ENCODE measurements at regions not wholly inside any gene's neighbourhood (a gene's known extent, or its start where the extent isn't known, plus 50 kb on each side); places are given as distances from the start of the nearest gene placed in this dataset.

GRCh38 chr1:81209461-81209860 lies 591.3 kb upstream of the ADGRL2 start:
- DNase-seq, result no peak
- Histone ChIP-seq H3K4me3 (no peak overlapping the region), H3K36me3 (ENCODE audit: low read depth, missing control alignments) (no peaks in the 10 kb centered on the region), H3K9me3 (no peaks in the 10 kb centered on the region), H3K27ac (peak overlapping the region in 1 of 2 donors; percentile 38), H3K27me3 (no peaks in the 10 kb centered on the region), H3K4me1 (peaks cover 5% of the 10 kb centered on the region)
- intact Hi-C loops (cut with DNase I; ENCODE audit: low total_unique reads), result no loop called here
- TF ChIP-seq POLR2A (IDR thresholded peaks at IDR 0.05) (no peak), CTCF (IDR thresholded peaks at IDR 0.05) (no peak)
- WGBS, 2 donors, result 36 to 41% methylated on average over 1 of the region's 1 CpG

GRCh38 chr1:81208441-81208840 lies 592.3 kb upstream of the ADGRL2 start:
- H3K27ac ChIP-seq, result no peak overlapping the region
- 65 to 71% methylated on average over 7 to 13 of the region's 13 CpGs for WGBS, 2 donors
- no peak for DNase-seq
- H3K4me1 ChIP-seq, result peaks cover 5% of the 10 kb centered on the region
- no peak overlapping the region for H3K4me3 ChIP-seq
- intact Hi-C loops (cut with DNase I; ENCODE audit: low total_unique reads), result no loop called here
- no peaks in the 10 kb centered on the region for H3K27me3 ChIP-seq
- no peak for TF ChIP-seq POLR2A (IDR thresholded peaks at IDR 0.05)
- TF ChIP-seq CTCF (IDR thresholded peaks at IDR 0.05), result no peak
- H3K9me3 ChIP-seq, result no peaks in the 10 kb centered on the region
- H3K36me3 ChIP-seq (ENCODE audit: low read depth, missing control alignments), result no peaks in the 10 kb centered on the region

GRCh38 chr1:81205956-81206355 lies 594.8 kb upstream of the ADGRL2 start:
- Histone ChIP-seq H3K36me3 (ENCODE audit: low read depth, missing control alignments) (no peaks in the 10 kb centered on the region), H3K9me3 (no peaks in the 10 kb centered on the region), H3K4me1 (peaks cover 5% of the 10 kb centered on the region), H3K27me3 (no peaks in the 10 kb centered on the region), H3K27ac (no peak overlapping the region), H3K4me3 (no peak overlapping the region)
- DNase-seq, result no peak
- intact Hi-C loops (cut with DNase I; ENCODE audit: low total_unique reads), result no loop called here
- TF ChIP-seq CTCF (IDR thresholded peaks at IDR 0.05) (no peak), POLR2A (IDR thresholded peaks at IDR 0.05) (no peak)
- WGBS, 2 donors, result 30 to 37% methylated on average over 6 of the region's 6 CpGs

- intact Hi-C loops (cut with DNase I; ENCODE audit: low total_unique reads), result no loop called here
- H3K4me3 ChIP-seq, result no peak overlapping the region
- TF ChIP-seq POLR2A (IDR thresholded peaks at IDR 0.05), result no peak
- no peak for TF ChIP-seq CTCF (IDR thresholded peaks at IDR 0.05)
- DNase-seq, result no peak
- 94 to 100% methylated on average over 2 of the region's 2 CpGs for WGBS, 2 donors
- H3K4me1 ChIP-seq, result no peaks in the 10 kb centered on the region
- H3K36me3 ChIP-seq (ENCODE audit: low read depth, missing control alignments), result no peaks in the 10 kb centered on the region
- H3K9me3 ChIP-seq, result no peaks in the 10 kb centered on the region
- H3K27me3 ChIP-seq, result no peaks in the 10 kb centered on the region
- no peak overlapping the region for H3K27ac ChIP-seq
These were observed 599.0 kb upstream of the ADGRL2 start for GRCh38 chr1:81201779-81202178.

GRCh38 chr1:81197591-81197990 lies 603.1 kb upstream of the ADGRL2 start:
- H3K36me3 ChIP-seq (ENCODE audit: low read depth, missing control alignments), result no peaks in the 10 kb centered on the region
- WGBS, 2 donors, result 95 to 99% methylated on average over 3 of the region's 3 CpGs
- intact Hi-C loops (cut with DNase I; ENCODE audit: low total_unique reads), result no loop called here
- H3K4me1 ChIP-seq, result no peaks in the 10 kb centered on the region
- H3K4me3 ChIP-seq, result no peak overlapping the region
- H3K9me3 ChIP-seq, result no peaks in the 10 kb centered on the region
- no peaks in the 10 kb centered on the region for H3K27me3 ChIP-seq
- no peak overlapping the region for H3K27ac ChIP-seq
- no peak for DNase-seq
- no peak for TF ChIP-seq POLR2A (IDR thresholded peaks at IDR 0.05)
- TF ChIP-seq CTCF (IDR thresholded peaks at IDR 0.05), result no peak
